H54 (cell line): ENCODE measurements at regions not wholly inside any gene's neighbourhood (a gene's known extent, or its start where the extent isn't known, plus 50 kb on each side); places are given as distances from the start of the nearest gene placed in this dataset.
A peak's percentile ranks its signal among the peaks of the same experiment; 100 is the strongest.

Experiments used
- DNase-seq: peaks from one replicate; pipeline ENCODE4 v3.0.0; 2011; ENCODE audit warnings: low spot score, mixed read lengths; ENCODE audit not compliant: insufficient read length
- FAIRE-seq: peaks from 3 replicates; lab custom pipeline; 2011; peaks lifted over from hg19 to GRCh38; lab: Jason Lieb, UNC
- POLR2A ChIP-seq: IDR thresholded peaks from 2 replicates; pipeline ENCODE4 v1.6.1; 2011; ENCODE audit warnings: low read depth, mild to moderate bottlenecking, low read length

DNA sequence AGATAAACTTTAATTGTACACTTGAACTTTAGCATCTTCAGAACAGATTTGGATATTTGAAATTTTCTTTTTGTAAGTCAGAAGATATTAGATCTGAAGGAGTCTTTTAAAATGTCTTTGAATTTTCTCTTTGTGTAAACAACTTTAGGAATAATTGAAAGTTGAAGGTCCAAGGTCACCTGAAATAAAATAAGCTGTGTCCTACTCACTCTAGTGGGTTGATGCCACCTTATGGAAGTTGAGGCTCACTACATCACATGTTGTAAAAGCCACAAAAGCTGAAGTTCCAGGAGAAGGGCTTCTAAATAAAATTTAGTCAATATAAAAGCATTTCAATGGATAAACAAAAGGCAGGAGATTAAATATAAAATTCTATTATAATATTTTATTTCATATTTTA is 122.0 kb upstream of the ATXN7L3B start:
- DNase-seq (no peak), FAIRE-seq (peak; percentile 73)
- no peak for TF ChIP-seq POLR2A

- no peak for TF ChIP-seq POLR2A
- no peak for DNase-seq
- FAIRE-seq, result no peak
Observed at GRCh38 chr12:74418573-74418972, 119.1 kb upstream of the ATXN7L3B start.

GRCh38 chr12:74424778-74425177 is 112.9 kb upstream of the ATXN7L3B start:
- no peak for DNase-seq
- TF ChIP-seq POLR2A, result no peak
- no peak for FAIRE-seq

- DNase-seq (no peak), FAIRE-seq (no peak)
- no peak for TF ChIP-seq POLR2A
Observed at GRCh38 chr12:74426091-74426490, 111.5 kb upstream of the ATXN7L3B start.

- TF ChIP-seq POLR2A, result no peak
- DNase-seq, result no peak
- no peak for FAIRE-seq
Observed at GRCh38 chr12:74429535-74429934, 108.1 kb upstream of the ATXN7L3B start.

- no peak for TF ChIP-seq POLR2A
- DNase-seq (no peak), FAIRE-seq (peak; percentile 58)
Observed at GRCh38 chr12:74431801-74432200, 105.8 kb upstream of the ATXN7L3B start.

GRCh38 chr12:74440469-74440868 is 97.2 kb upstream of the ATXN7L3B start:
- DNase-seq (no peak), FAIRE-seq (no peak)
- no peak for TF ChIP-seq POLR2A

- TF ChIP-seq POLR2A, result no peak
- FAIRE-seq (no peak), DNase-seq (no peak)
Observed at GRCh38 chr12:74441872-74442271, 95.8 kb upstream of the ATXN7L3B start.

DNA sequence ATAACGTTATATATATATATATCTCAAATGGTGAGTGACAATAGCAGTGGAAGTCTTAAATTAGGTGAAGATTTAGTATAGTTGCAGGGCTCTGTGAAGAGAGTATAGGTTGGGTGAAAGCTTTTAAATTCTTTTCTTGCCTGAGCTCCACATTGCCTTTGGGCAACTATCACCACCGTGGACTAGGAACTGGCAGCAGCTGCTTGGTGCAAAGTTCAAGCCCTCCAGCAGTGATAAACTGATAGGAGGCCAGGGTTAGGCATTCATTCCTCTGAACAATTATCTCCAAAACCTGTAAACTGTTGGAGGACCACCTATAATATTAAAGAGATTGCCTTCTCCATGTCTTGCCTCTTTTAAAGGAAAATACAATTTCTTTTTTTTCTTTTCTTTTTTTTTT is 91.2 kb upstream of the ATXN7L3B start:
- TF ChIP-seq POLR2A, result no peak
- FAIRE-seq (no peak), DNase-seq (no peak)

GRCh38 chr12:74449872-74450271 is 87.8 kb upstream of the ATXN7L3B start:
- DNase-seq (peak; percentile 30), FAIRE-seq (peak; percentile 98)
- no peak for TF ChIP-seq POLR2A

DNA sequence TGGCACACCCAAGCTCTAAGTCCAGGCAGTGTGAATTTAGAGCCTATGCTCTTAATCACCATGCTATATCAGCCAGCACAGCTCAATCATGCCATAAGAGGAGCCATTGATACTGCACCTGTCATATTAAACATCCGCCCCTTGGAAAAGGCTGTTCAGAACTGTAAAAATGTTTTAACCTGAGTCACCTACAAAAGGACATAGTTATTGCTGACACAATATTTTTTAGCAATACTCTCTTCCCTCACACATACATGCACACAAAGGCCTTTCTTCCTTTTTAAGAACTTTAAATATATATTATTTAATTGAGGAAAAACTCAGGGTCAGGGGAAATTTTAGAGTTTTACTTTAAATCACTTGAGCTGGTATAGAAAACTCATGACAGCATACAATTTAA is 83.5 kb upstream of the ATXN7L3B start:
- DNase-seq (no peak), FAIRE-seq (no peak)
- TF ChIP-seq POLR2A, result no peak

- no peak for TF ChIP-seq POLR2A
- DNase-seq (no peak), FAIRE-seq (no peak)
Observed at GRCh38 chr12:74455429-74455828, 82.2 kb upstream of the ATXN7L3B start.

DNA sequence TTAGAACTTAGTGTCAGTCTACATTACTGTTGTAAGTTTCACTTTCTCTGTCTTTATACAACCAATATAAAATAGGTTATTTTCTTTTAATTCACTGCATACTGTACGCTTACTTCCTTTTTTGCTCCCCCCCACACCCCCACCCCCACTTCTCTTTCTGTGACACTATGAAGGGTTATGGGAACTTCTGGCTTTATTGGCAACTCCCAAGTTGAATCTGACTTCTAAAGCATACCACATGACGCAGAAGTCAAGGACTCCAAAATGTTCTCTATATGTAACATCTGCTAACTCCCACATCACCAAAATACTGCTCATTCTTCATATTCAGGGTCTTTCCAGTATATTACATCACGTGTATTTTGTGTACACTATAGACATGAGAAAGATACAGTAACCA is 81.2 kb upstream of the ATXN7L3B start:
- FAIRE-seq (no peak), DNase-seq (no peak)
- no peak for TF ChIP-seq POLR2A

DNA sequence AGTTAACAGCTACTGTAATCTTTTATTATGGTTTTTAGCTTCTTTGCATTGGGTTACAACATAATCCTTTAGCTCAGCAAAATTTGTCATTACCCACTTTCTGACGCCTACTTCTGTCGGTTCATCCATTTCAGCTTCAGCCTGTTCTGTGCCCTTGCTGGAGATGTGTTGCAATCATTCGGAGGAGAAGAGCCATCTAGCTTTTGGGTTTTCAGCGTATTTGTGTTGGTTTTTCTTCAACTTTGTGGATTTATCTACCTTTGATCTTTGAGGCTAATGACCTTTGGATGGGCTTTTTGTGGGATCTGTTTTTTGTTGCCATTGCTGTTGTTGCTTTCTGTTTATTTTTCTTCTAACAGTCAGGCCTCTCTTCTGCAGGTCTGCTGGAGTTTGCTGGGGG is 69.2 kb upstream of the ATXN7L3B start:
- no peak for TF ChIP-seq POLR2A
- DNase-seq (no peak), FAIRE-seq (no peak)

DNA sequence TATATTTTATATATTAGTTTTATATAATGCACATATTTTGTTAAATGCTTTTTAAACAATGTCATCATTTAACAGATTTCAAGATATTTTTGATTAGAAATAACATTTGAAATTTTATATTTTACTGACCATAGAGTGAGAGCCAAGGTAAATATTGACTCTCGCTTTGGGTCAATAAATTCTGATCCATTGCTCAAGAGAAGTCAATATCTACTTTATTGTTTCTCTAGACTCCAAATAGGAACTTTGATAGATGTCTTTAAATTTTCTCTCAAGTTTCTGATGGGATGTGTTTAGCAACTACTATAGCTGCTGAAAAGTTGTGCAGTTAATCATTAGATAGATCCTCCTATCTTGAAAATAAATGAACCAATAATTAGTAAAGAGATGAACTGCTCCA is 61.4 kb upstream of the ATXN7L3B start:
- DNase-seq, result no peak
- FAIRE-seq, result no peak
- no peak for TF ChIP-seq POLR2A

GRCh38 chr12:74481078-74481477 is 56.6 kb upstream of the ATXN7L3B start:
- TF ChIP-seq POLR2A, result no peak
- FAIRE-seq, result no peak
- DNase-seq, result no peak
